ENCODE measurements at regions not wholly inside any gene's neighbourhood (a gene's known extent, or its start where the extent isn't known, plus 50 kb on each side); places are given as distances from the start of the nearest gene placed in this dataset.

- TF ChIP-seq EZH2 (IDR thresholded peaks at IDR 0.05) = no peak
- TF ChIP-seq POLR2AphosphoS5 (IDR thresholded peaks at IDR 0.05; ENCODE audit: borderline replicate concordance, low read depth, low read length) = no peak
Measured at GRCh38 chr10:125218967-125219366, 58.6 kb upstream of the CTBP2 start.

All from SK-N-MC (cell line).